ENCODE measurements at regions not wholly inside any gene's neighbourhood (a gene's known extent, or its start where the extent isn't known, plus 50 kb on each side); places are given as distances from the start of the nearest gene placed in this dataset.

DNA sequence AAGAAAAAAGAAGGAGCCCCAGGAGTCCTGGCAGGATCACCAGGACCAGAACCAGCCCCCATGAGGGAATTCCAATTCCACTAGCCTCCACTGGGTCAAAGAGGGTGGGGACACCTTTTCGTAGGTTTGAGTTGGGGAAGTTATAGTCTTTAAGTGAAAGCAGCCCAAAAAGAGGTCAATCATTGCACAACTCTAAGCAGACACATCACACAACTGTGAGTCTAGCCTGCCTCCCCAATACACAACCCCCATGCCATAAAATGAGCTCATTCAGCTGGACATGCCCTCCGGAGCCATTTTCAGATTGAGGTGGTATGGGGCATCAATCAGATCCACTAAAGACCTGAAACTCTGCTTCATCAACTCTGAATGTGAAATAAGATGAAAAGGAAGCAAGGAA lies 179.9 kb downstream of the NPHP4 start:
- TF ChIP-seq POLR2A (IDR thresholded peaks at IDR 0.05), result no peak
- TF ChIP-seq, protein P1, sequence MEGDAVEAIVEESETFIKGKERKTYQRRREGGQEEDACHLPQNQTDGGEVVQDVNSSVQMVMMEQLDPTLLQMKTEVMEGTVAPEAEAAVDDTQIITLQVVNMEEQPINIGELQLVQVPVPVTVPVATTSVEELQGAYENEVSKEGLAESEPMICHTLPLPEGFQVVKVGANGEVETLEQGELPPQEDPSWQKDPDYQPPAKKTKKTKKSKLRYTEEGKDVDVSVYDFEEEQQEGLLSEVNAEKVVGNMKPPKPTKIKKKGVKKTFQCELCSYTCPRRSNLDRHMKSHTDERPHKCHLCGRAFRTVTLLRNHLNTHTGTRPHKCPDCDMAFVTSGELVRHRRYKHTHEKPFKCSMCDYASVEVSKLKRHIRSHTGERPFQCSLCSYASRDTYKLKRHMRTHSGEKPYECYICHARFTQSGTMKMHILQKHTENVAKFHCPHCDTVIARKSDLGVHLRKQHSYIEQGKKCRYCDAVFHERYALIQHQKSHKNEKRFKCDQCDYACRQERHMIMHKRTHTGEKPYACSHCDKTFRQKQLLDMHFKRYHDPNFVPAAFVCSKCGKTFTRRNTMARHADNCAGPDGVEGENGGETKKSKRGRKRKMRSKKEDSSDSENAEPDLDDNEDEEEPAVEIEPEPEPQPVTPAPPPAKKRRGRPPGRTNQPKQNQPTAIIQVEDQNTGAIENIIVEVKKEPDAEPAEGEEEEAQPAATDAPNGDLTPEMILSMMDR (IDR thresholded peaks at IDR 0.05 in 4 of 5, conservative IDR thresholded peaks at IDR 0.05 in 1 of 5), result no peak

Measured in gastrocnemius medialis (tissue), 4 donors.